GM18505 (cell line): ENCODE measurements at regions not wholly inside any gene's neighbourhood (a gene's known extent, or its start where the extent isn't known, plus 50 kb on each side); places are given as distances from the start of the nearest gene placed in this dataset.

Source experiments
- ATAC-seq: cut with Tn5 transposase; IDR thresholded peaks from one replicate; pipeline ENCODE4 v1.9.1; 2021; ENCODE audit not compliant: unreplicated experiment
- POLR2A ChIP-seq: IDR thresholded peaks from 4 replicates; pipeline ENCODE4 v1.6.1; 2011; ENCODE audit warnings: borderline replicate concordance; ENCODE audit not compliant: insufficient read depth, insufficient read length; ENCODE audit errors: extremely low read depth

DNA sequence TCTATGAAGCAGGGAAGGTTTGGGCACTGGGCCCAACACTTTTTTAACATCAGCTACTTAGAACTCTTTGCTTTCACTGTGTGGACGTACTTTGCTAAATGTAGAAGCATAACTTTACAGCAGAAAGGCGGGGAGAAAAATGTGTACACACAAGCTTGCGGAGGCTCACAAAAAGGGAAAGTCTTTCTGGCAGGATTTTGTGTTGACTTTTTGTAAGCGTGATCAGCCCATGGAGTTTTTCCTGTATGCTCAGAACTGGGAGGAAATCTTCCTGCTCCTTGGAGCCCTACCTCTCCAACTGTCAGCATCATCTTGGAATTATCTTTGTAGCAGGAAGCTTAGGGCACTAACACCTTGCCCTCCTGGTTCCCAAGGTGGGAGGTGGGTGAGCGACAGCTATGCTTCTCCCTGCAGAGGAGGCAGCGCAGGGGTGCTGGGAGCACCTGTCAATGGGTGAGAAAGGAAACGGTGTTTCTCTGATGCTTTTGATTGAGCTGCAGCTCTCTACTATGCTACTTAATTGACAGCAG is 321.9 kb downstream of the GADD45G start:
- no peak for ATAC-seq

DNA sequence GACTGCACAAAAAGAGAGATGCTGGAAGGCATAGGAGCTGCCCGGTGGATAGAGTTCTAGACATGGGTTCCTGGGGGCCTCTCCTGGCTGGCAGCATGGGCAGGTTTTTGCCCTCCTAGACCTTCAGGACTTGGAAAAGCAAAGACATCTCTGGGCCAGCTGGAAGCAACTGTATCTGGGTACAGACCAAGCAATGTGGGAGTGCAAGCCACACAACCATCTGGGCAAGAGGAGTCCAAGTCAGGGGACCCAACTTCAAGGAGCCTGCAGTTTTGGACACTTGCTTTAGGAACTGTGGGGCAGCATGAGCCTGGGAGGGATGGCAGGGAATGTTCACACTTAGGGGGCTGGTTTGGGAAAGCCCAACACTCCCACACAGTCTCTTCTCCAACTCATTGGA is 323.3 kb downstream of the GADD45G start:
- no peak for ATAC-seq
- no peak for TF ChIP-seq POLR2A

More for the DNA sequence above, 321.9 kb downstream of the GADD45G start:
- no peak for TF ChIP-seq POLR2A

DNA sequence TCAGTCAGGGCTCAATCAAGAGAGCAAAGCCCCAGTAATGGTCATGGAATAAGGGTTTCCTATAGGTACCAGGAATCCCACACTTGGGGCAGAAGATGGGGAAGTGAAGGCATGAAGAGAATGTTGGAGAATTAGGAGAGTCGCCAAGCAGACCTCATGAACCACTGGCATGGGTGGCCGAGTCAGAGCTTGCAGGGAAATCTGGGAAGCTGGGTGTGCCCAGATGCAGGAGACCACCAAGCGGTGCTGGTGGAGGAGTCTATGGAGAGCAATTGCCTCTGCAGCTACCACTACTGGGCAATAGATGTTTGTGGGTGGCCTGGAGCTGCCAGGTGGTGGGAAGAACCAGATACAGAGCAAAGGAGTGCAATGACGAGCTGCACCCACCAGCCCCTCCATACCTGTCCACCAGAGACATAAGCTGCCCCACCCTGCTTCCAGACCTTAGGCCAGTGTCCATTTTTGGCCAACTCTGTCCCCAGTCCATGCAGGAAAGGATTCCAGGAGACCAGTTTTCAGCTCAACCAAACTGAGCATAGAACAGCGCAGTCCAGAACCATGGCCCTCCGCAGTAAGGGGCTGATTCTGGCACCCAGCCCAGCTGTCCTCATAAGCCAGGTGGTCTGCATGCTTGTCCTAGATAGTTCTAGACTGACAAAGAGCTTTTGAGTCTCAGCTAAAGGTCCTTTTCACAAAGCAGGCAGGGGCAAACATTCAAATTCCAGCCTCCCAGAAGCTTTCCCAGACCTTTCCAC is 323.9 kb downstream of the GADD45G start:
- TF ChIP-seq POLR2A, result no peak
- no peak for ATAC-seq

DNA sequence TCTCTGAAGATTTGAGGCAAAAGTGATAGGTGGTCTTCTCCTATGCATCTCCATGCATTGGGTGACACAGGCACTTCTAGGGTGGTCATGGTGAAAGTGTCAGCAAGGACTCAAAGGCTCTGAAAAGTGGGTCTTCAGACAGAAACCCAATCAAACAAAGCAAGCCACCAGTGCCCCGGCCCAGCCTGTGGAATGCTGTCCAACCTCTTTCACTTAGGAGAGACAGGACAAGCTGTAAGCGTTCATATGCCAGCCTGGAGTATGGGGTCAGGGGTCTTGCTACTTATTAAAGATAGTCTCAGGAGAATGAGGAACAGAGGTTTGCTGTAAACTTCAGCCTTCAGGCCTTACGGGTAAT is 324.5 kb downstream of the GADD45G start:
- ATAC-seq, result no peak
- TF ChIP-seq POLR2A, result no peak

DNA sequence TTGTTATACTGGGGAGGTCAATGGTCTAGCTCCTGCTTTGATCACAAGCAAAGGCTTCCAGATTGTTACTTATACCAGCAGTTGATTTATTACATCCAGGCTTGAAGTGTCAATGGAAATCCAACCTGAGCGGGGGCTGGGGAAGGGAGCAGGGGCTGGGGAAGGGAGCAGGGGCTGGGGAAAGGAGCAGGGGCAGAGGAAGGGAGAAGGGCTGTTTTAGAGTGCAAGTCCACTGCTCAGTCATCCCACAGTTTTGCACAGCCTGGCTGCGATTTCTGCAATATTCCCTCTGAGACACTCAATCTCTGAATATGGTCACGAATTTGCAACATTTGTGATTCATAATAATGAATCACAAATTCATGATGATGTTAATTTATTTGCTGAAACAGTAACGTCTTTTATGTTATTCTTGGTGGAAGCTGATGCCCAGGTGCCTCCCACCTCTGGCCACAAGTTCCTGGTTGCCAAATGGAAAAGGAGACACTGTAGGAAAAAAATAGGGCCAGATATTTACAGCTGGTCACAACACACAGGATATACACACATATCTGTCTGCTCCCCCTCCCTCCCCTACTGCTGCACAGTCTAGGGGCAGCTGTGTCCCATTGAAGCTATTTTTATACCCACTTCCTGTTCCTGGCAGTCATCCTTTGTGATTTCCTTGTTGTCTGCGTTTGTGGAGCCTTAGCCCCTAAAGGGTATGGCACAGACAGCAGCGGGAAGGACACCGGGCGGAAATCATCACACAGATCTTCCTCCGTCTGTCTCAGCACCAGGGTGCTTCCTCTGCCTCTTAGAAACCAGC is 325.1 kb downstream of the GADD45G start:
- no peak for ATAC-seq
- TF ChIP-seq POLR2A, result no peak

- ATAC-seq, result no peak
Observed at GRCh38 chr9:89933578-89933977, 328.8 kb downstream of the GADD45G start.

GRCh38 chr9:89935115-89935514 is 330.3 kb downstream of the GADD45G start:
- no peak for TF ChIP-seq POLR2A
- no peak for ATAC-seq

More at GRCh38 chr9:89933578-89933977, 328.8 kb downstream of the GADD45G start:
- no peak for TF ChIP-seq POLR2A

- no peak for ATAC-seq
- TF ChIP-seq POLR2A, result no peak
Observed at GRCh38 chr9:89935801-89936200, 331.0 kb downstream of the GADD45G start.

DNA sequence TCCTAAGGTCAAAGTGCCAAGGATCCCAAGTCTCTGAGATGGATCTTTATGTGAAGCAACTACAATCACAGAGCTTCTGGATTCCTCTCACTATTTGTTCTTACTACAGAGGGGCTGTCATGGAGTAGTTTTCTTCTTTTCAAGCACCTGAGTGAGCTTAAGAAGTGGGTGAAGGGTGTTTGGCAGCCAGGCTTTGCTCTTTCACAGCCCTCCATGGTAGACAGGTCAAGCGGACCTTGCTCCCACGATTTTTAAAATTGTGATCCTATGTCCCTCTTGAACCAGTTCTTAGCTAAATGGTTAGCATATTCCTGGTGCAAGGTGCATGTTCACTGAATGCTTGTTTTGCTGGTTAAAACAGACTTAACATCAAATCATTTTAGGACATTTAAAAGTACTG is 332.2 kb downstream of the GADD45G start:
- no peak for TF ChIP-seq POLR2A
- ATAC-seq, result no peak

DNA sequence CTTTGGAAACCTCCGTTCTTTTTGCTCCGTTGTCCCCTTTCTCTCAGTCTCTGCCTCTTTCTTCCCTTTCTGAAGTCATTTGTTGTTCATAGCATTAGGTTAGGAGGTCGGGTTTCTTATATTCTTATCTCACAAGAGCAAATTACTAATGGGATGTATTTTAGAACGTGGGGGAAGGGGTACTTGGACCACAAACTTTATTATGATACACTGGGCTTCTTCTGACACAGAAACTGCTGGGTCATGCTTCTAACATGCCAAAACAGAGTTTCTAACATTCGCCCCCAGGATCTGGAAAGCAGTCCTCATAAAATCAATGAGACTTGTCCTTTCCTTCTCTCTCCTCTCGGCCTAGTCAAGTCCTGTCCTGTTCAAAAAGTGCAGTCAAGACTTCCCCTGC is 334.4 kb downstream of the GADD45G start:
- TF ChIP-seq POLR2A, result no peak
- no peak for ATAC-seq

- no peak for ATAC-seq
- TF ChIP-seq POLR2A, result no peak
Observed at GRCh38 chr9:89939626-89940292, 334.9 kb downstream of the GADD45G start.

DNA sequence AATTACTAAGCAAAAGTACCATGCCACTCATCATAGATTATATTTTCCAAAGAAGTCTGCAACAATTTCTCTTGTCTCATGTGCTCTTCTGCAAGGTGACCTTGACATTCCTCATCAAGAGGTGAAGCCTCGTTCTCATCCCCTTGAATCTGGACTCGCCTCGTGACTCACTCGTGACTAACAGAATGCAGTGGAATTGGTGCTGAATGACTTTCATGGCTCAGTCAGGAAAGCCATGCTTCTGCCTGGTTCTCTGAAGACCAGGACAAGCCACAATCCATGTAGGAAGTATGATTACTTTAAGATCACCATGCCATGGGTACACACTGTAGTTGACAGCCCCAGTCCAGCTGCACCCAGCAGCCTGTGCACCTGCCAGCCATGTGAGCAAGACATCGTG is 335.8 kb downstream of the GADD45G start:
- ATAC-seq, result no peak
- TF ChIP-seq POLR2A, result no peak

DNA sequence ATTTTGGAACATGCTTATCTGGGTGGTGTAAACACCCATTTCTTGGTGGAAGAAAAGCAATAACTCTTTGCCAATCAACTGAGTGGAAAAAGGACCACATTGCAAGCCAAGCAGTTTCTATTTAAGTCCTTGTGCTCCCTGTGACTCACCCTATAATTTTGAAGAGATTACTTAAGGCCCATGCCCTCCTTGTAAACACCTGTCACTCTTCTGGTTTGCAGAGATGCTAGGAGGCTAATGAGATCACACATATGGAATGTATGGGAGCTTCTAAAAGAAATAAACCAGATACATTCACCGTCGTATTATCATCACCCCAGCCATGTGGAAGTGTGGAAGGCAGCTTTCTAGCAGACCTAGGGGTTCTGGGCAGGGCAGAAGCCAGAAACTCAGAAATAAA is 337.1 kb downstream of the GADD45G start:
- ATAC-seq, result no peak
- no peak for TF ChIP-seq POLR2A
